HG03575 (cell line): ENCODE measurements at regions not wholly inside any gene's neighbourhood (a gene's known extent, or its start where the extent isn't known, plus 50 kb on each side); places are given as distances from the start of the nearest gene placed in this dataset.

ENCODE experiments used
- ATAC-seq: cut with Tn5 transposase; IDR thresholded peaks from one replicate; pipeline ENCODE4 v1.9.1; 2021; ENCODE audit not compliant: unreplicated experiment, insufficient number of reproducible peaks, low FRiP score; ENCODE audit errors: extremely low read depth

- no peak for ATAC-seq
These were observed 307.0 kb upstream of the THBS1 start for GRCh38 chr15:39273717-39274411.

- ATAC-seq: no peak
These were observed 305.8 kb upstream of the THBS1 start for GRCh38 chr15:39275066-39275465.

DNA sequence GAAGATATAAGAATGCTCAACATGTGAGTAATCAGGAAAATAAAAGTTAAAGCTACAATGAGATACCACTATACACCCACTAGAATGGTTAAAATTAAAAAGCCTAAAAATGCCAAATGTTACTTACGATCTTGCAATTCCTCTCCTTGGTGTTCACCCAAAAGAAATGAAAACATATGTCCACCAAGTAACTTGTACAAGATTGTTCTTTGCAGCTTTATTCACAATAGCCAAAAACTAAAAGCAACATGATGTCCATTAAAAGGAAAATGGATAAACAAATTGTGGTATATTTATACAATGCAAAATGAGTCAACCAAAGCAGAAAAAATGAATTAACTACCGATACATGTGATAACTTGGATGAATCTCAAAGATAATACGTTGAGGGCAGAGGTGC is 301.6 kb upstream of the THBS1 start:
- no peak for ATAC-seq

- no peak for ATAC-seq
These were observed 299.8 kb upstream of the THBS1 start for GRCh38 chr15:39281094-39281493.

DNA sequence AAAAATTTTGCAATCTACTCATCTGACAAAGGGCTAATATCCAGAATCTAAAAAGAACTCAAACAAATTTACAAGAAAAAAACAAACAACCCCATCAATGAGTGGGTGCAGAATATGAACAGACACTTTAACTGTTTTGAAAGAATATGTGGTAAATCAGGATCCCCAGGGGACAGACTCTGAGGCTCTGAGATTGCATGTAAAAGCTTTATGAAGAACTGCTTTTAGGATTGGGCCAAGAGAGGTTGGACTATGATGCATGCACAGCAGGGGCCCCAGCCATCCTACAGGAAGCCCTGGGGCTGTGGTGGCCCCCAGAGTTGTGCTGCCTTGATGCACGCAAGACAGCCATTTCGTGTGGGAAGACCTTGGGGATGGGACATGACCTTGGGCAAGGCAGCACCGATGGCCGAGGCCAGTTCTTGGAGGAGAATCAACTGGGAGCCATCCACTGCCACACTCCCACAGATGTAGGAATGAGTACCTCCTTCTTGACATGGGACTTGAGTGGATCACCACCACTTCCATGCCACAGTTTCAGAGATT is 298.1 kb upstream of the THBS1 start:
- no peak for ATAC-seq

DNA sequence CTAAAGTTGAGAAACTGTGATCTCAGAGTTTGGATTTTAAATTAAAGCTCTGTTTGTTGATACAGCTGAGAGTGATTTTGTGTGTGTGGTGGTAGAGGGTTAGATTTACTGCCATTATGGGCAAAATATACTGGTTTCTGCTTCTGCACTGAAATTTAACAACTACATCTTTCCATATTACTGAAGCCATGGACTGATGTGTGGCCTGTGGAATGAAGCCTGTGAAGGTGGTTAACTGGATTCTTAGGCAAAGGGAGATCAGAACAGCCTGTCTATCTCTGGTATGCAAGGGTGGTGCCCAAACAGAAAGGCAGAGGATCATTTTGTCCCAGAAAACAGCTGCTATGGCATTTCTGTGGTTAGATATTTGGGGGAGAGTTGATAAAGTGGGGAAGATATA is 297.3 kb upstream of the THBS1 start:
- ATAC-seq: no peak

DNA sequence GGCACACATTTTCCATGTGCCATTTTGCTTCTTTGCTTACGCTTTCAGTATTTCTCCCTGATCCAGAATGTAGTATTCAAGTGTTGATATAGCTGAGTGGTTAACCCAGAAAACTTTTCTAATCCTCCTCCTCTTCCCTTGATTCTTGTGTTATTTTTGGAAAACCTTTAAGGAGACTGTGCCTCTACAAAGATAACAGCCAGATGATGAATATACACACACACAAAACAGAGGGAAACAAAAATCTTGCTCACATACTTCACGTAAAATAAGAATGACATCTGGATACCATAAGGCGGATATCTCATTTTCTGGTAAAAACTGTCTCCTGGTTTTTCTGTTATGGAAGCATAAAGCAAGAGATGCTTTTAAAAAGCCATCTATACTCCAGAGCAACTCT is 295.8 kb upstream of the THBS1 start:
- ATAC-seq: no peak

GRCh38 chr15:39285663-39286062 is 295.2 kb upstream of the THBS1 start:
- no peak for ATAC-seq

GRCh38 chr15:39286706-39287105 is 294.2 kb upstream of the THBS1 start:
- ATAC-seq: no peak

DNA sequence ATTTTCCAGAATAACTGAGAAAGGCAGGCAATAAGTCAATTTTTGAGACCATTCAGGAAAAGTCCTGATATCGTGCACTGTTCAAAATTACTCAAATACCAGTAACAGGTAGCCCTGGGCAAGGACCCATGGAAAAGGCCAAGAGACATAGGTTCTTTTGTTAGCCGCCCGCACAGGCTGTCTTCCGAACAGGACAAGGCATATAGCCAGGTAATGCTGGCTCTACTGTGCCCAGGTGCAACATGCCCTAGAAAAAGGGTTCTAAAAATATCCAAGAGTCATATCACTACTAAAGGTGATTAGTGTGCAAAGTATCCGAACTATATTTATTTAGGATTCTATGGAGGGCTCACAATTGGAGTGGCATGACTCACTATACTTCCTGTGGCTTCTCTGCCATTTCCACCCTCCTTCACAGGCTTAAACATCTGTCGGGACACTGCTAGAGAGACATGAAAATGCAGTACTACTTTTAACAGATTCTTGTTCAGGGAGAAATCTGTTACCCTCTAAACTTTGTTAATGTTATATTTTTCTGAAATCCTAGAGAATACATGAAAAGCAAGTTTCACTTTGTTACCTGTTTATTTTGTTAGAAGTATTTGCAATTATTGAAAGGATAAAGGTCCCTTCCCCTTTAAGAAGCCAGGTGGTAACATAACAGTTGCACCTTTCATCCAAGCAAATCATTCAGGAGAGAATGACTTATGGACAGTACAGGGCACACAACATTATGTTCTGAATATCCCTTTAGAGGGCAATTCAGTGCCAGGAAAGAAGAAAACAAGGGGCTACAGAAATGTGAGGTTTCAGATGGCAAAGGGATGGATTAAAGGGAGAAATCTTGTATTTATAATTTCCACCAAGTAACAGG is 293.3 kb upstream of the THBS1 start:
- no peak for ATAC-seq

DNA sequence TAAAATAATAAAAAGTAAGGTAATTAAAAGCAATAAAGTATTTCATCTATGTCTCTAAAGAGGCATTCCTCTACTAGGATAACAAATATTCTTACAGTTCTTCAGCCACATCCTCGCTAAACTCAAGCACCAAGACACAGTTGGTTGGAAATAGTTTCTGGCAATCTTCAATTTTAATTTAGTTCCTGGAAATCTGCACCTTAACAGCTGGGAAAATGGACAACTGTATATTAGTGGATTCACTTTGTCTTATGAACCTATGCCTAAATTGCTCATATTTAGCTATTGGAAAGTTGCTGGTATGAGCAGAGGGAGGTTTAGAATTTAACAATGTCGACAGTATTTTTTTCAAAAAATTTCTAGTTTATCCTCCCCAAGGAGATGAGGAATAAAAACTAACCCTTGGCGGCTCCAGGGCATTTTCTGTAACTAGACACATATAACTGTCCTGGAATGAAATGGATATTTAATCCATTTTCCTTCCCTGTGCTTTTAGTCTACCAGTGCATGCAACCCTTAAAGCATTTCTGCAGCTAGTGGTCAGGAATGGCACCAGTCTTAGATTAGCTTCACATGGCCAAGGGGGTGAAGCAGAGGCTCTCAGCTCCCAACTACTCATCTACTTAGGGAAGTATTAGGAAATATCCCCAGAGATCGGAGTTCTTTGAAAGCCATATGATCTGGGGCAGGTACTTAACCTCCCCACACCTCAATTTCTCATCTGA is 290.0 kb upstream of the THBS1 start:
- no peak for ATAC-seq

- no peak for ATAC-seq
These were observed 289.2 kb upstream of the THBS1 start for GRCh38 chr15:39291690-39292089.

- ATAC-seq: no peak
These were observed 283.9 kb upstream of the THBS1 start for GRCh38 chr15:39296955-39297354.

- no peak for ATAC-seq
These were observed 282.5 kb upstream of the THBS1 start for GRCh38 chr15:39298271-39298962.

GRCh38 chr15:39299486-39300267 is 281.2 kb upstream of the THBS1 start:
- ATAC-seq: no peak

- no peak for ATAC-seq
These were observed 280.3 kb upstream of the THBS1 start for GRCh38 chr15:39300451-39301153.

DNA sequence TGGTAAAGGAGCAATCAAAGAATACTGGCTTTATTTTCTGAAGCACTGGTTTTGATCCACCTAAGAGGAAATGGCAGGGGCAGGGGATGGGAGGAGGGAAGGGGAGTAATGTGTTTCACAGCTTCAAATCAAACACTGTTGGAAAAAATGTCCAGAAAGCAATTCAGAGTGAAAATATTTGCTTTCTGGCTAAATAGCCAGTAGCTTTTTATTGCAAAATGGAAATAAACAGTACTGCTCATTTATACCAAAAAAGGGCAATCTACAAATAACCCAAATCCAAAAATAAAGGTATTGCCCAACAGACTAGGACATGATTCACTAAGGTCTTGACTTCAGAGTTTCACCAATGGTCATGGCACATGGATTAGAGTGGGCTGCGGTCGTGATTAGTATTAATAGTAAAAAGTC is 279.3 kb upstream of the THBS1 start:
- ATAC-seq: no peak

- ATAC-seq: no peak
These were observed 277.9 kb upstream of the THBS1 start for GRCh38 chr15:39302936-39303335.
